ENCODE measurements at regions not wholly inside any gene's neighbourhood (a gene's known extent, or its start where the extent isn't known, plus 50 kb on each side); places are given as distances from the start of the nearest gene placed in this dataset.

- H3K27me3 ChIP-seq: peaks cover 41% of the 10 kb centered on the region
- H3K36me3 ChIP-seq: no peaks in the 10 kb centered on the region
- DNase-seq (ENCODE audit: low spot score in 2 of 2): no peak
- H3K4me3 ChIP-seq: no peak overlapping the region
- no peak overlapping the region for H3K27ac ChIP-seq
- TF ChIP-seq CTCF (IDR thresholded peaks at IDR 0.05) (no peak), POLR2AphosphoS5 (IDR thresholded peaks at IDR 0.05) (no peak), POLR2A (IDR thresholded peaks at IDR 0.05) (no peak)
- 93% methylated on average over 8 of the region's 8 CpGs for WGBS
- H3K9me3 ChIP-seq: no peaks in the 10 kb centered on the region
- H3K4me1 ChIP-seq: peaks cover 16% of the 10 kb centered on the region
Measured at GRCh38 chr21:43272591-43272990, 103.8 kb downstream of the CRYAA start.

- H3K27me3 ChIP-seq: peaks cover 41% of the 10 kb centered on the region
- TF ChIP-seq EP300 (IDR thresholded peaks at IDR 0.05) (no peak), CTCF (IDR thresholded peaks at IDR 0.05) (no peak), POLR2A (IDR thresholded peaks at IDR 0.05) (no peak), POLR2AphosphoS5 (IDR thresholded peaks at IDR 0.05) (no peak)
- 90% methylated on average over 16 of the region's 19 CpGs for WGBS
- no peaks in the 10 kb centered on the region for H3K36me3 ChIP-seq
- no peak for DNase-seq (ENCODE audit: low spot score in 2 of 2)
- no peak overlapping the region for H3K27ac ChIP-seq
- H3K4me3 ChIP-seq: no peak overlapping the region
- peaks cover 17% of the 10 kb centered on the region for H3K4me1 ChIP-seq
- no peaks in the 10 kb centered on the region for H3K9me3 ChIP-seq
Measured at GRCh38 chr21:43271452-43272020, 102.7 kb downstream of the CRYAA start.

DNA sequence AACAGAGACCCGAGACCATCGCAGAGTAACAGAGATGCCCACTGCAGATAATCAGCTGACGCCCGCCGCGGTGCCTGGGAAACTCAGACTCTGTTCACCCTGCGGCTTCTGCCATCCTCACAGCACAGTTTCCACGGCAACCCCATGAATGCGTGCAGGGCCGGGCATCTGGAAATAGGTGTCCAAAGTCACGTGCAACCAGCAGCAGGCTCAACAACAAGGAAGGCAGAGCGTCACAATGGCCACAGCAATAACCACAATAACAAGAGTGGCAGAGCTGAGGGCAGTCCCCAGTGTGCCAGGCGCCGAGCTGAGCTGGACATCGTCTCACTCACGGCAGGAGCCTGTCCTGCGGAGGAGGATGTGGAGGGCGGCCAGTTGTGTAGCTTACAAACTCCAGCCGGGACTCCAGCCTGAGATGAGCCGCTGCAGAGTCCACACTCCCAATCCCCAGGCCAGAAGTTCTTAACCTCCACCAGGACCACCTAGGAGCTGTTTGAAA is 102.0 kb downstream of the CRYAA start:
- Histone ChIP-seq H3K9me3 (no peaks in the 10 kb centered on the region), H3K4me1 (peaks cover 22% of the 10 kb centered on the region), H3K4me3 (no peak overlapping the region), H3K27me3 (peaks cover 36% of the 10 kb centered on the region), H3K36me3 (no peaks in the 10 kb centered on the region), H3K27ac (no peak overlapping the region)
- DNase-seq (ENCODE audit: low spot score in 2 of 2): no peak
- WGBS: 76% methylated on average over 19 of the region's 20 CpGs
- TF ChIP-seq EP300 (IDR thresholded peaks at IDR 0.05) (no peak), POLR2AphosphoS5 (IDR thresholded peaks at IDR 0.05) (no peak), CTCF (IDR thresholded peaks at IDR 0.05) (no peak), POLR2A (IDR thresholded peaks at IDR 0.05) (no peak)

GRCh38 chr21:43269957-43270705 is 101.3 kb downstream of the CRYAA start:
- H3K4me1 ChIP-seq: peaks cover 18% of the 10 kb centered on the region
- H3K4me3 ChIP-seq: no peak overlapping the region
- WGBS: 77% methylated on average over 20 of the region's 20 CpGs
- DNase-seq (ENCODE audit: low spot score in 2 of 2): no peak
- peaks cover 29% of the 10 kb centered on the region for H3K27me3 ChIP-seq
- H3K27ac ChIP-seq: no peak overlapping the region
- TF ChIP-seq CTCF (IDR thresholded peaks at IDR 0.05): no peak
- TF ChIP-seq EP300 (IDR thresholded peaks at IDR 0.05): no peak
- TF ChIP-seq POLR2A (IDR thresholded peaks at IDR 0.05): no peak
- TF ChIP-seq POLR2AphosphoS5 (IDR thresholded peaks at IDR 0.05): no peak
- H3K36me3 ChIP-seq: no peaks in the 10 kb centered on the region
- H3K9me3 ChIP-seq: no peaks in the 10 kb centered on the region

- DNase-seq (ENCODE audit: low spot score in 2 of 2): no peak
- 49% methylated on average over 6 of the region's 10 CpGs for WGBS
- peaks cover 22% of the 10 kb centered on the region for H3K27me3 ChIP-seq
- H3K27ac ChIP-seq: no peak overlapping the region
- peaks cover 18% of the 10 kb centered on the region for H3K4me1 ChIP-seq
- TF ChIP-seq POLR2AphosphoS5 (IDR thresholded peaks at IDR 0.05): no peak
- no peak for TF ChIP-seq POLR2A (IDR thresholded peaks at IDR 0.05)
- TF ChIP-seq CTCF (IDR thresholded peaks at IDR 0.05): peak in 1 of 2 donors; percentile 13
- TF ChIP-seq EP300 (IDR thresholded peaks at IDR 0.05): no peak
- H3K4me3 ChIP-seq: no peak overlapping the region
- H3K36me3 ChIP-seq: no peaks in the 10 kb centered on the region
- no peaks in the 10 kb centered on the region for H3K9me3 ChIP-seq
Measured at GRCh38 chr21:43269440-43269839, 100.6 kb downstream of the CRYAA start.
